Erythroblast (primary cell): ENCODE measurements at regions not wholly inside any gene's neighbourhood (a gene's known extent, or its start where the extent isn't known, plus 50 kb on each side); places are given as distances from the start of the nearest gene placed in this dataset.

Source experiments
- GATA1 ChIP-seq: IDR thresholded peaks from 2 replicates; pipeline ENCODE4 v1.6.1; 2011; ENCODE audit warnings: low read depth, mild to moderate bottlenecking, control low read depth, low read length, moderate library complexity
- POLR2A ChIP-seq: IDR thresholded peaks from 2 replicates; pipeline ENCODE4 v1.6.1; 2011; ENCODE audit warnings: mild to moderate bottlenecking, low read length

- TF ChIP-seq POLR2A: no peak
- TF ChIP-seq GATA1: no peak
These were observed 74.7 kb upstream of the TCF21 start for GRCh38 chr6:133814238-133814637.
